GM23338 (cell line): ENCODE measurements at regions not wholly inside any gene's neighbourhood (a gene's known extent, or its start where the extent isn't known, plus 50 kb on each side); places are given as distances from the start of the nearest gene placed in this dataset.

Experiments used
- EZH2 ChIP-seq: fragments of 200-600 bp; sonication (generic); IDR thresholded peaks from one replicate; pipeline ENCODE4 v1.8.0; 2017; ENCODE audit warnings: antibody characterized with exemption, mild to moderate bottlenecking, low read depth; ENCODE audit not compliant: unreplicated experiment
- POLR2AphosphoS5 ChIP-seq: IDR thresholded peaks from 2 replicates; pipeline ENCODE4 v1.6.1; 2016; ENCODE audit warnings: antibody characterized with exemption, low read depth
- TF ChIP-seq, protein P1 (sequence below), 2 experiments: fragments of 200-600 bp in 1 of 2; sonication (generic) in 1 of 2; conservative IDR thresholded peaks; 2 replicates each; pipeline versions ENCODE4 v1.5.1 to v1.6.1; 2016 to 2017; ENCODE audit warnings: antibody characterized with exemption in 2 of 2, low read depth in 2 of 2, mild to moderate bottlenecking in 2 of 2, moderate library complexity in 1 of 2
- TF ChIP-seq, protein P2 (sequence below): IDR thresholded peaks from one replicate; pipeline ENCODE4 v1.6.1; 2018; ENCODE audit warnings: antibody characterized with exemption; ENCODE audit not compliant: unreplicated experiment

DNA sequence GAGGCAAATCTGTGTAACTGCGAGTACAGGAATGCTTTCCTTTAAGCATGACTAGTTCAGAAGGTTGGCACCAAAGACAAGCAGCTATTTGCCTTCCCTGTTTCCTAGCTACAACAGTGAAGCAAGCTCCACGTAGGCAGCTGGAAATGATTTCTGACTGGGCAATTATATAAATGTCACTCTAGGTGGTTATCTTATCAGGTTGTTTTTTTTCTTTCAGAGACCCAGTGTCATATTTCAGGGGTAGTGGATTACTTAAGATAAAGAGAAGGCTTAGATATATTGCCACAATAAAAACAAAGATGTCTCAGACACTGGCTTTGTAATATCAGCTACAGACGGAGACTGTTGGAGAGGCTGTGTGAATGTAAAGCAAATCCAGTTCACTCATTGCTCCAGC, 748.9 kb upstream of the NXPH2 start:
- TF ChIP-seq POLR2AphosphoS5 (no peak), EZH2 (no peak)
- TF ChIP-seq, protein P1, sequence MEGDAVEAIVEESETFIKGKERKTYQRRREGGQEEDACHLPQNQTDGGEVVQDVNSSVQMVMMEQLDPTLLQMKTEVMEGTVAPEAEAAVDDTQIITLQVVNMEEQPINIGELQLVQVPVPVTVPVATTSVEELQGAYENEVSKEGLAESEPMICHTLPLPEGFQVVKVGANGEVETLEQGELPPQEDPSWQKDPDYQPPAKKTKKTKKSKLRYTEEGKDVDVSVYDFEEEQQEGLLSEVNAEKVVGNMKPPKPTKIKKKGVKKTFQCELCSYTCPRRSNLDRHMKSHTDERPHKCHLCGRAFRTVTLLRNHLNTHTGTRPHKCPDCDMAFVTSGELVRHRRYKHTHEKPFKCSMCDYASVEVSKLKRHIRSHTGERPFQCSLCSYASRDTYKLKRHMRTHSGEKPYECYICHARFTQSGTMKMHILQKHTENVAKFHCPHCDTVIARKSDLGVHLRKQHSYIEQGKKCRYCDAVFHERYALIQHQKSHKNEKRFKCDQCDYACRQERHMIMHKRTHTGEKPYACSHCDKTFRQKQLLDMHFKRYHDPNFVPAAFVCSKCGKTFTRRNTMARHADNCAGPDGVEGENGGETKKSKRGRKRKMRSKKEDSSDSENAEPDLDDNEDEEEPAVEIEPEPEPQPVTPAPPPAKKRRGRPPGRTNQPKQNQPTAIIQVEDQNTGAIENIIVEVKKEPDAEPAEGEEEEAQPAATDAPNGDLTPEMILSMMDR (conservative IDR thresholded peaks at IDR 0.05; ENCODE audit: low read depth in 2 of 2): no peak
- TF ChIP-seq, protein P2, sequence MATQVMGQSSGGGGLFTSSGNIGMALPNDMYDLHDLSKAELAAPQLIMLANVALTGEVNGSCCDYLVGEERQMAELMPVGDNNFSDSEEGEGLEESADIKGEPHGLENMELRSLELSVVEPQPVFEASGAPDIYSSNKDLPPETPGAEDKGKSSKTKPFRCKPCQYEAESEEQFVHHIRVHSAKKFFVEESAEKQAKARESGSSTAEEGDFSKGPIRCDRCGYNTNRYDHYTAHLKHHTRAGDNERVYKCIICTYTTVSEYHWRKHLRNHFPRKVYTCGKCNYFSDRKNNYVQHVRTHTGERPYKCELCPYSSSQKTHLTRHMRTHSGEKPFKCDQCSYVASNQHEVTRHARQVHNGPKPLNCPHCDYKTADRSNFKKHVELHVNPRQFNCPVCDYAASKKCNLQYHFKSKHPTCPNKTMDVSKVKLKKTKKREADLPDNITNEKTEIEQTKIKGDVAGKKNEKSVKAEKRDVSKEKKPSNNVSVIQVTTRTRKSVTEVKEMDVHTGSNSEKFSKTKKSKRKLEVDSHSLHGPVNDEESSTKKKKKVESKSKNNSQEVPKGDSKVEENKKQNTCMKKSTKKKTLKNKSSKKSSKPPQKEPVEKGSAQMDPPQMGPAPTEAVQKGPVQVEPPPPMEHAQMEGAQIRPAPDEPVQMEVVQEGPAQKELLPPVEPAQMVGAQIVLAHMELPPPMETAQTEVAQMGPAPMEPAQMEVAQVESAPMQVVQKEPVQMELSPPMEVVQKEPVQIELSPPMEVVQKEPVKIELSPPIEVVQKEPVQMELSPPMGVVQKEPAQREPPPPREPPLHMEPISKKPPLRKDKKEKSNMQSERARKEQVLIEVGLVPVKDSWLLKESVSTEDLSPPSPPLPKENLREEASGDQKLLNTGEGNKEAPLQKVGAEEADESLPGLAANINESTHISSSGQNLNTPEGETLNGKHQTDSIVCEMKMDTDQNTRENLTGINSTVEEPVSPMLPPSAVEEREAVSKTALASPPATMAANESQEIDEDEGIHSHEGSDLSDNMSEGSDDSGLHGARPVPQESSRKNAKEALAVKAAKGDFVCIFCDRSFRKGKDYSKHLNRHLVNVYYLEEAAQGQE: no peak
